MM.1S (cell line): ENCODE measurements at regions not wholly inside any gene's neighbourhood (a gene's known extent, or its start where the extent isn't known, plus 50 kb on each side); places are given as distances from the start of the nearest gene placed in this dataset.

ENCODE experiments used
- DNase-seq: peaks from one replicate; pipeline ENCODE4 v3.0.0-alpha.2; 2015
- H2AFZ ChIP-seq: fragments of 300-600 bp; sonication (generic); 2 replicates; pipeline ENCODE4 v1.6.0; 2016; ENCODE audit warnings: antibody characterized with exemption, low read length
- H3F3A ChIP-seq: fragments of 300-600 bp; sonication (generic); 2 replicates; pipeline ENCODE4 v1.6.1; 2016; ENCODE audit warnings: mild to moderate bottlenecking, antibody characterized with exemption, low read length, moderate library complexity, mixed read lengths; ENCODE audit not compliant: insufficient read depth
- H3K27ac ChIP-seq: fragments of 300-600 bp; sonication (generic); 2 replicates; pipeline ENCODE4 v1.5.1; 2016; ENCODE audit warnings: mild to moderate bottlenecking, low read length
- H3K27me3 ChIP-seq: fragments of 300-600 bp; sonication (generic); replicated peaks from 2 replicates; pipeline ENCODE4 v1.6.0; 2016; ENCODE audit warnings: low read length; ENCODE audit not compliant: insufficient read depth
- H3K36me3 ChIP-seq: fragments of 300-600 bp; sonication (generic); replicated peaks from 2 replicates; pipeline ENCODE4 v1.6.1; 2016; ENCODE audit warnings: mild to moderate bottlenecking, low read length, mixed read lengths; ENCODE audit not compliant: insufficient read depth
- H3K4me1 ChIP-seq: fragments of 300-600 bp; sonication (generic); 2 replicates; pipeline ENCODE4 v1.6.1; 2016; ENCODE audit warnings: low read length, mixed read lengths
- H3K4me2 ChIP-seq: fragments of 300-600 bp; sonication (generic); 2 replicates; pipeline ENCODE4 v1.6.0; 2016; ENCODE audit warnings: low read depth, low read length
- H3K4me3 ChIP-seq: fragments of 300-600 bp; sonication (generic); 2 replicates; pipeline ENCODE4 v1.5.1; 2016; ENCODE audit warnings: low read length, mixed read lengths
- H3K79me2 ChIP-seq: fragments of 300-600 bp; sonication (generic); 2 replicates; pipeline ENCODE4 v1.6.1; 2016; ENCODE audit warnings: mixed run types, low read length, mixed read lengths
- H3K9ac ChIP-seq: fragments of 300-600 bp; sonication (generic); 2 replicates; pipeline ENCODE4 v1.6.1; 2016; ENCODE audit warnings: low read length, mixed read lengths
- H3K9me2 ChIP-seq: fragments of 300-600 bp; sonication (generic); replicated peaks from 2 replicates; pipeline ENCODE4 v1.6.1; 2016; ENCODE audit warnings: mild to moderate bottlenecking, low read length, mixed read lengths; ENCODE audit not compliant: insufficient read depth
- H3K9me3 ChIP-seq: fragments of 300-600 bp; sonication (generic); replicated peaks from 2 replicates; pipeline ENCODE4 v1.6.1; 2016; ENCODE audit warnings: mild to moderate bottlenecking, low read length, mixed read lengths; ENCODE audit not compliant: insufficient read depth
- H4K20me1 ChIP-seq: fragments of 300-600 bp; sonication (generic); 2 replicates; pipeline ENCODE4 v1.6.1; 2016; ENCODE audit warnings: mild to moderate bottlenecking, low read length, moderate library complexity, mixed read lengths; ENCODE audit not compliant: insufficient read depth
- CTCF ChIP-seq: fragments of 300-600 bp; sonication (generic); IDR thresholded peaks from 2 replicates; pipeline ENCODE4 v1.5.1; 2016; ENCODE audit warnings: antibody characterized with exemption, low read length, mixed read lengths
- EZH2 ChIP-seq: fragments of 300-600 bp; sonication (generic); optimal IDR thresholded peaks from 2 replicates; pipeline ENCODE3; 2017; ENCODE audit warnings: low read depth, mild to moderate bottlenecking, antibody characterized with exemption, low read length, mixed read lengths
- EZH2phosphoT487 ChIP-seq: fragments of 300-600 bp; sonication (generic); IDR thresholded peaks from 2 replicates; pipeline ENCODE4 v1.6.1; 2018; ENCODE audit warnings: antibody characterized with exemption, low read length

GRCh38 chr1:30650038-30650967 lies 73.1 kb downstream of the MATN1 start:
- Histone ChIP-seq H3K9ac (no peak overlapping the region), H3K36me3 (no peaks in the 10 kb centered on the region), H3K4me2 (no peak overlapping the region), H4K20me1 (no peaks in the 10 kb centered on the region), H3K27me3 (peaks cover 64% of the 10 kb centered on the region), H3K79me2 (no peaks in the 10 kb centered on the region), H3K27ac (no peak overlapping the region), H3K4me3 (no peak overlapping the region), H3F3A (no peaks in the 10 kb centered on the region), H2AFZ (no peak overlapping the region), H3K9me2 (no peaks in the 10 kb centered on the region), H3K9me3 (no peaks in the 10 kb centered on the region), H3K4me1 (no peaks in the 10 kb centered on the region)
- no peak for TF ChIP-seq CTCF
- TF ChIP-seq EZH2, result no peak
- no peak for TF ChIP-seq EZH2phosphoT487
- DNase-seq, result no peak

DNA sequence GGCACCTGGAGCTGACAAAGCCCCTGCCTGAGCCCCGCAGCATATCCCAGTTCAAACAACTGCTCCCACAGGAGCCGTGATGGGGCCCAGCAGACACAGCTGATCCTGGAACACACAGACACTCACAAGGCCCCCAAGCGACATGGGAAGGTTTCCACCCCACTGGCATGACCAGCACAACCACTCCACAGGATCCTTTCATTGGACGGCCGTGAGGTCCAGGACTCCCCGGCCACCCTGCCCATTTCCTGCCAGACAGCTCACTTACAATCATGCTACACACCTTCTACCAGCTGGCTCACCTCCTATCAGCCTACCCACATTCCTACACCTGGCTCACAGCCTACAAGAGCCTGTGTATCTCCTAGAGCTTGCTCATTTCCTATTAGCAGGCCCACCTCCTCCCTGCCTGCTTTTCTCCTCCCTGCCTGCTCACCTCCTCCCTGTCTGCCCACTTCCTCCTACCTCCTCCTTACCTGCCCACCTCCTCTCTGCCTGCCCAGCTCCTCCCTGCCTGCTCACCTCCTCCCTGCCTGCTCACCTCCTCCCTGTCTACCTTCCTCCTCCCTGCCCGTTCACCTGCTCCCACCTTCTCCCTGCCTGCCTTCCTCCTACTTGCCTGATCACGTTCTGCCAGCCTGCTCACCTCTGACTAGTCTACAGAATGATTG lies 73.9 kb downstream of the MATN1 start:
- Histone ChIP-seq H3K4me1 (no peaks in the 10 kb centered on the region), H3K79me2 (no peaks in the 10 kb centered on the region), H3K27ac (no peak overlapping the region), H3K9me3 (no peaks in the 10 kb centered on the region), H3K27me3 (peaks cover 70% of the 10 kb centered on the region), H3K36me3 (no peaks in the 10 kb centered on the region), H4K20me1 (no peaks in the 10 kb centered on the region), H3K9ac (no peak overlapping the region), H3K4me2 (no peak overlapping the region), H3K4me3 (no peak overlapping the region), H3K9me2 (no peaks in the 10 kb centered on the region), H2AFZ (no peak overlapping the region), H3F3A (no peaks in the 10 kb centered on the region)
- DNase-seq, result no peak
- no peak for TF ChIP-seq CTCF
- no peak for TF ChIP-seq EZH2

DNA sequence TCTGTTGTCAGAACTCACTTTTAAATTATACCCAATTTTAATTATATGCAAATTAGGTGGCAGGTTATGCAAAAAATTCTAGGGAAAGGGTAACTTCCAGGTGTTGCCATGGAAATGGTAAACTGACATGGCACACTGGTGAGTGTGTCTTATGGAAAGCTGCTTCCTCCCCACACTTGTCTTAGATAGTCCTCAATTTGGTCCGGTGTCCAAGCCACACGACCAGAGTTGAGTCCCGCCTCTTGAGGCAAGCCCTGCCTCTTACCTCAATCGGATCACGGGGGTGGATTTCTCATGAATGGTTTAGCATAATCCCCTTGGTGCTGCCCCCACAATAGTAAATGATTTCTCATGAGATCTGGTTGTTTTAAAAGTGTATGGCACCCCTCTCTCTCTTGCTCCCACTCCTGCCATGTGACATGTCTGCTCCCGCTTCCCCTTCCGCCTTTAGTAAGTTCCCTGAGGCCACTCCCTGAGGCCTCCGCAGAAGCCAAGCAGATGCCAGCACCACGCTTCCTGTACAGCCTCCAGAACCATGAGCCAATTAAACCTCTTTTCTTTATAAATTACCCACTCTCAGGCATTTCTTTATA lies 74.9 kb downstream of the MATN1 start:
- H3K27me3 ChIP-seq, result peaks cover 77% of the 10 kb centered on the region
- H3K9ac ChIP-seq, result no peak overlapping the region
- H3F3A ChIP-seq, result no peaks in the 10 kb centered on the region
- H3K9me3 ChIP-seq, result no peaks in the 10 kb centered on the region
- H3K27ac ChIP-seq, result no peak overlapping the region
- H3K4me2 ChIP-seq, result no peak overlapping the region
- H2AFZ ChIP-seq, result no peak overlapping the region
- H3K4me3 ChIP-seq, result no peak overlapping the region
- no peak for DNase-seq
- no peaks in the 10 kb centered on the region for H3K79me2 ChIP-seq
- H4K20me1 ChIP-seq, result no peaks in the 10 kb centered on the region
- H3K9me2 ChIP-seq, result no peaks in the 10 kb centered on the region
- no peak for TF ChIP-seq EZH2phosphoT487
- TF ChIP-seq EZH2, result no peak
- TF ChIP-seq CTCF, result no peak
- H3K4me1 ChIP-seq, result no peaks in the 10 kb centered on the region
- no peaks in the 10 kb centered on the region for H3K36me3 ChIP-seq
